ENCODE measurements at regions not wholly inside any gene's neighbourhood (a gene's known extent, or its start where the extent isn't known, plus 50 kb on each side); places are given as distances from the start of the nearest gene placed in this dataset.

DNA sequence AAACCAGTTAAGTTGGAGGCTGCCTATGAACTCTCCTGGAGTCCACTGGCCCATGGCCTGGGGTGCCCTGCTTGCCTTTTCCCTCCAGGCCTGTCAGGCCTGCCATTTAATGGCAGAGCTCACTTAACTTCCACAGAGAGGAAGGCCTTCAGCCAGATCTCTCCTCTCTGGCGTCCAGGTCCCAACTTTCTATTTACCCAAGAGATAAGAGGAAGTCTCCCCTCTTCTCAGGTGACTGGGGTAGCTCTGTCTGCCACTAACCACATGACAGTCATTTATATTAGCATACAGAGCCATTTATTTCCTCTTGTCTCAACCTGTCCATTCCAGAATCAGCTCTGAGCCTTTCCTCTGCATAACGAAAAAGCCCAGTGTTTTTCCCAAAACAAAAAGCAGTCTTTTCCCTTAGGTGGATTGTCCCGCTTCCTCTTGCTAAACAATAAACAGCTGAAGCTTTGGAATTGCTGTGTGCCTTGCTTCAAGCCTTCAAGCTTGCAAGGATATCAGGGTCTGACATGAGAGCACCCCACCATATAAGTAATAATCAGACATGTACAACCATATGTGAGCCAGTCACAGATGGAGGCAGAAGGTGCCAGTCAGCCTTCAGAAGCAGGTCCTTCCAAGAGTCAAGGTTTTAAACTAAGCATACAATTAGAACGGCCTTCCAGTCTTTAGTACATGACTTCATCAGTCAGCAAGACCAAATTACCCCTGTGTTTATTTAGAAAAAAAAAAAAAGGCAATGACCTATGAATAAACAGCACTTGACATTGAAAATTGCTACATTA, 50.0 kb upstream of the CALM2 start:
- peak overlapping the region; percentile 92 for H4K91ac ChIP-seq (ENCODE audit: insufficient read depth, low read depth, low read length)
- CTCF ChIA-PET, result interaction anchor here (0.7 to 1.3 kb wide), 4 partner anchors 11 to 959 kb away, joined by 3 to 5 read pairs (median 4); no protein-coding TSS in a partner anchor
- H2BK20ac ChIP-seq (ENCODE audit: low read depth, low read length), result peak overlapping the region; percentile 94
- H3K56ac ChIP-seq (ENCODE audit: extremely low read depth, insufficient read depth, low read length), result peak overlapping the region; percentile 45
- H4K20me1 ChIP-seq (ENCODE audit: insufficient read depth, low read length), result no peaks in the 10 kb centered on the region
- H3K4me1 ChIP-seq (ENCODE audit: control insufficient read depth, insufficient read depth, low read length), result peaks cover 26% of the 10 kb centered on the region
- peak overlapping the region; percentile 70; the same call in 1 of the 2 replicates for H3K27ac ChIP-seq (ENCODE audit: insufficient read depth, low read length)
- H2AK5ac ChIP-seq (ENCODE audit: low read depth, low read length), result peak overlapping the region; percentile 93
- peak overlapping the region; percentile 95 for H3K14ac ChIP-seq (replicated peaks; ENCODE audit: low read depth, low read length)
- no TSS peak for BruUV-seq (replicated peaks)
- H3K27me3 ChIP-seq (ENCODE audit: control insufficient read depth, insufficient read depth, low read length), result no peaks in the 10 kb centered on the region
- H3K9me1 ChIP-seq (ENCODE audit: insufficient read depth, low read length), result peaks cover 20% of the 10 kb centered on the region
- H2BK120ac ChIP-seq (ENCODE audit: low read depth, low read length), result peak overlapping the region; percentile 97
- peak; percentile 51 for DNase-seq
- peak overlapping the region; percentile 99 for H2BK15ac ChIP-seq (ENCODE audit: low read depth, low read length)
- no peaks in the 10 kb centered on the region for H3K36me3 ChIP-seq (ENCODE audit: control insufficient read depth, insufficient read depth, low read length)
- peak overlapping the region; percentile 38 for H2AK9ac ChIP-seq (replicated peaks; ENCODE audit: low read depth, low read length, poor library complexity)
- POLR2A ChIA-PET (ENCODE audit: unreplicated experiment), result no interaction called here
- peak overlapping the region; percentile 19 for H2AFZ ChIP-seq (replicated peaks; ENCODE audit: low read length, poor library complexity)
- peak overlapping the region; percentile 51 to 88; a peak in 3 of 4 replicates for H4K8ac ChIP-seq (ENCODE audit: low read depth in 2 of 2, low read length in 2 of 2)
- peak overlapping the region; percentile 59 for H2BK5ac ChIP-seq (ENCODE audit: low read depth, low read length, poor library complexity, severe bottlenecking)
- peak; percentile 15; the same call in 1 of the 2 replicates for ATAC-seq (ENCODE audit: low read depth)
- peak overlapping the region; percentile 61 for H3K4me2 ChIP-seq (ENCODE audit: low read depth, low read length)
- peak overlapping the region; percentile 95 for H3K4ac ChIP-seq (ENCODE audit: low read depth, low read length)
- H3K4me3 ChIP-seq (ENCODE audit: insufficient read depth, low read depth, low read length), result no peak overlapping the region
- peaks cover 0 to 23% of the 10 kb centered on the region in 2 experiments; a peak in 2 of 4 replicates for H3K79me1 ChIP-seq (ENCODE audit: low read depth in 1 of 2, low read length in 2 of 2)
- H3K23ac ChIP-seq (ENCODE audit: low read depth, low read length), result peak overlapping the region; percentile 84
- WGBS, 2 experiments (ENCODE audit: extremely low coverage in 2 of 2, insufficient read length in 1 of 2), result 40% methylated on average over 1 of the region's 4 CpGs; no CpG with 5 or more reads in 1 of the 2 experiments
- no peaks in the 10 kb centered on the region for H3K9me3 ChIP-seq (ENCODE audit: control insufficient read depth, insufficient read depth, low read length)
- H3K18ac ChIP-seq (ENCODE audit: low read depth, low read length), result peak overlapping the region; percentile 74; the same call in 1 of the 2 replicates
- peak overlapping the region; percentile 65 for H4K5ac ChIP-seq (ENCODE audit: low read depth, low read length)
- in situ Hi-C loops (cut with MboI; ENCODE audit: low sequenced_read_pairs), result no loop called here
- TF ChIP-seq FOS (IDR thresholded peaks at IDR 0.05; ENCODE audit: low read depth, low read length) (no peak), NFE2L2 (IDR thresholded peaks at IDR 0.05; ENCODE audit: low read depth, low read length) (no peak)
- no peak overlapping the region for H3K9ac ChIP-seq (ENCODE audit: low read depth, low read length)
- intact Hi-C loops (cut with micrococcal nuclease), result loop anchor here (2.0 kb wide), 1 partner anchor 42 kb away; no protein-coding TSS in a partner anchor
- dilution Hi-C loops (cut with HindIII; ENCODE audit: low sequenced_read_pairs, unreplicated experiment), result no loop called here

Data from IMR-90 (cell line).